HTR-8/SVneo (cell line): ENCODE measurements at regions not wholly inside any gene's neighbourhood (a gene's known extent, or its start where the extent isn't known, plus 50 kb on each side); places are given as distances from the start of the nearest gene placed in this dataset.
"Not testable (repeated sequence)": the region's sequence is repeated elsewhere in the genome, so short reads cannot be mapped to it uniquely, and the experiment has no call there.

Experiments used
- DNase-seq: peaks from one replicate; pipeline ENCODE4 v3.0.0; 2011; ENCODE audit warnings: low spot score, mixed read lengths; ENCODE audit not compliant: insufficient read length
- FAIRE-seq: peaks from 2 replicates; lab custom pipeline; 2011; peaks lifted over from hg19 to GRCh38; lab: Jason Lieb, UNC

GRCh38 chr9:85117831-85118230 lies 448.3 kb downstream of the NTRK2 start:
- no peak for FAIRE-seq
- no peak for DNase-seq

DNA sequence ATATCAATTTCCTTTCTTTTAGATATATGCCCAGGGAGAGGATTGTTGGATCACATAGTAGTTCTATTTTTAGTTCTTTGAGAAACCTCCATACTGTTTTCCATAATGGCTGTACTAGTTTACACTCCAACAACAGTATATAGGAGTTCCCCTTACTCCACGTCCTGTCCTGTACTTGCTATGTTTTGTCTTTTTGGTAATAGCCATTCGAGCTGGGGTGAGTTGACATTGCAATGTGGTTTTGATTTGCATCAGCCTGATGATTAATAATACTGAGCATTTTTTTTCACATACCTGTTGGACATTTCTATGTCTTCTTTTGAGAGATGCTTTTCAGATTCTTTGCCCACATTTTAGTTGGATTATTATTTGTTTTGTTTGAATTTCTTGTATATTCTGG lies 445.9 kb downstream of the NTRK2 start:
- no peak for DNase-seq
- FAIRE-seq = no peak

GRCh38 chr9:85114799-85115198 lies 445.3 kb downstream of the NTRK2 start:
- DNase-seq (no peak), FAIRE-seq (no peak)

DNA sequence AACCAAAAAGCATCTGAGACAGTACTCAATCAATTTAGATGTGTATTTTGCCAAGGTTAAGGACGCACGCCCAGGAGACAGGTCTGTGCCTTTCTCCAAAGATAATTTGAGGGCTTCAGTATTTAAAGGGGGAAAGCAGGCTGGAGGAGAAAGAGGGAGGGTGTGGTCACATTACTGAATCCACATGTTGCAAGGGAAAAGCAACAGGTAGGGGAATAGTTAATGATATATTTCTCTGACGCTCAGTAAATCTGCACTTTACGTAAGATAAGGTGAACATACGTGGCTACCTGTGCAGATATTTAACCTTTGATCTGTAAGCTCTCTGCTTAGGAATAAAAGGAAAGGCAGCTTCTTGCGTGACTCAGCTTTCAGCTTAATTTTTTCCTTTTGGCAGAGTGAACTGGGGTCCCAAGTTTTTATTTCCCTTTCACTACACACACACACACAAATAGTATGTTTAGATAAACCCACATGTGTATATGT lies 443.4 kb downstream of the NTRK2 start:
- FAIRE-seq = no peak

GRCh38 chr9:85112391-85112790 lies 442.9 kb downstream of the NTRK2 start:
- no peak for FAIRE-seq
- DNase-seq = no peak

More for the DNA sequence above, 443.4 kb downstream of the NTRK2 start:
- no peak for DNase-seq

DNA sequence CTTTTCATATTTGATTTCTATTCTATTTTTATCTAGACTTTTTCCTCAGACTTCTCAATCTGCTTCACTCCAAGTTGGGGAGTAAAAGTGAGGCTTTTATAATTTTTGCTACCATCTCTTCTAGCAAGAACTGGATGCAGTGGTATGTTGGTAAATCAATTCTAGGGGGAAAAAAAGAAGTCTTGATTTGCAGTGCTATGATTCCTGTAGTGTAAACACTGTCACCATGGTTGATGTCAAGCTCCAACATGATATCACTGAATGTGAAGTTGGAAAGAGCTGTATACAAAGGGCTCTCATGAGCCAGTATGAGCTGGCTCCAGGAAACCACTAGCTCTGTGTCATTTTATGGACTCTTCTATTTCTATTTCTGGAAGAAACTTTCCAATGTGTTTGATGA lies 439.2 kb downstream of the NTRK2 start:
- no peak for FAIRE-seq
- DNase-seq = no peak

DNA sequence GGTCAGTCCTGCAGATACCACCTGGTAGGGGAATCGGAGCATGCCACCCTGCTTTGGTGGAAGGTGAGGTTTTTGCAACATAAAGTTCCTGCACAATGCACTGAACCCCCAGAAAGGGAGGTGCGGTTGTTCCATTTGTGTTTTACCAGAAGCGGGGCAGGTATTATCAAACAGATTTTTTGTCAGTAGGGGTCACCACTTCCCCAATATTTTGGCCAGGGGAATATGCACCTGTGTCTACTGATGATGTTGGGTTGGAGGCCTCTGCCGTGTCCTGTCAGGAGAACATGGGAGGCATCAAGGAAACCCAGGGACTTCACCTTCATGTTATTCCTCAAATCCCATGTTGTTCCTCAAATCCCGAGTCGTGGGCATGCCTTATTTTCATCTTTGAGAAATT lies 438.7 kb downstream of the NTRK2 start:
- FAIRE-seq = no peak

DNA sequence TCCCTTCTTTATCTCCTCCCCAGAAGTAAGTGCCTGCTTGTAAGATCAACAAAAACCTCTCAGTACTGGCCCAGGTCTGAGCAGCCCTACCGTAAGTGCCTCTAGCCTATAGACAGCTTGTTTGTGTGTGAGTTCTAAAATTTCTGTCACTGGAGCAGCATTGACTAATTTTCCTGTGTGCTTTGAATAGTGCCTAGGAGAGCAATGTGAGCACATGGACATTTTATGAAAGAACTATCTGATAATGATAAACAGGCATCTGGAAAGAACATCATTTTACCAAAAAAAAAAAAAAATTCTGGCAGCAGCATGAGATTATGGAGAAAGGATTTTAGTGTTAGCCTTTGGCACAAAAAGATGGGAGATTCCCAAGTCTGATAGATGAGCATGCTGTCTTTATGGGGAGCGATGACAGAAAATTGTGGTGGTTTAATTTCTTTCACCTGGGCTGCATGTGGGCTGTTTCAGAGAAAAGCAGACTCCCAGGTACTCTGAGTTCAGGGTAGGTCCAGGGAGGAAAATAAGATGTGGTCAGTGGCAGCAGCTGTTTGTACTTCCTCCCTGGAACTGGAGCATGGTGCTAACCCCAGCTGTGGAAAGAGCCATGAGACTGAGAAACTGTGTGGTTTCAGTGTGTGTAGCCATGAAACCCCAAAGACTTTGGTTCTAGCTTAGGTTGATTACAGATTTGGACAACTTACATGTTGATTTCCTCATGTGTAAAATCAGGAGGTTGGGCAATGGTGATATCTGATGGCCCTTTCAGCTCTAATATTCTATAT lies 419.9 kb downstream of the NTRK2 start:
- no peak for DNase-seq

More for the DNA sequence above, 438.7 kb downstream of the NTRK2 start:
- DNase-seq = no peak

GRCh38 chr9:85081963-85082362 lies 412.4 kb downstream of the NTRK2 start:
- DNase-seq (no peak), FAIRE-seq (no peak)

More for the DNA sequence above, 419.9 kb downstream of the NTRK2 start:
- no peak for FAIRE-seq

GRCh38 chr9:85079349-85079748 lies 409.8 kb downstream of the NTRK2 start:
- FAIRE-seq = no peak
- no peak for DNase-seq

DNA sequence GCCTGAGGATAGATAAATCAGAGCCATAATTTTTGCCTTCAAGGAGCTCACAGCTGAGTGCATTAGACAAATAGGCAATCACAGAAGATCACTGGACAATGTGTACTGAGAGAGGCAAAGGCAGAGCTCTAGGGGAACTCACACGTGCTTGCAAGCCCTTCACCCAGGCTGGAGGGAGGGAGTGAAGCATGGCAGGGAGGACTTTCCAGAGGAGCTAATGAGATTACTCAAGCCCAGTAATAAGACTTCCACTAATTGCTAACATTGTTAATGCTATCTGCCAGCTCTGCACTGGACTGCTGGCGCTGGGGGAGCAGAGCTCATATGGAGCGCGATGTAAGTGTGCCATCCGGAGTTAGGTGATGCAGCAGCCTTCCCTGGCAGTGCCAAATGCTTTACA lies 408.4 kb downstream of the NTRK2 start:
- FAIRE-seq (no peak), DNase-seq (no peak)

DNA sequence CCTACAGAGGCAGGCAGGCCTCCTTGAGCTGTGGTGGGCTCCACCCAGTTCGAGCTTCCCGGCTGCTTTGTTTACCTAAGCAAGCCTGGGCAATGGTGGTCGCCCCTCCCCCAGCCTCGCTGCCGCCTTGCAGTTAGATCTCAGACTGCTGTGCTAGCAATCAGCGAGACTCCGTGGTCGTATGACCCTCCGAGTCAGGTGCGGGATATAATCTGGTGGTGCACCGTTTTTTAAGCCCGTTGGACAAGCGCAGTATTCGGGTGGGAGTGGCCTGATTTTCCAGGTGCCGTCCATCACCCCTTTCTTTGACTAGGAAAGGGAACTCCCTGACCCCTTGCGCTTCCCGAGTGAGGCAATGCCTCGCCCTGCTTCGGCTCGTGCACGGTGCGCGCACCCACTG lies 407.6 kb downstream of the NTRK2 start:
- not testable (repeated sequence) for FAIRE-seq, DNase-seq
